Pancreas (tissue), 10 donors: ENCODE measurements at regions not wholly inside any gene's neighbourhood (a gene's known extent, or its start where the extent isn't known, plus 50 kb on each side); places are given as distances from the start of the nearest gene placed in this dataset.
"Not testable (repeated sequence)": the region's sequence is repeated elsewhere in the genome, so short reads cannot be mapped to it uniquely, and the experiment has no call there.

Experiments
- ATAC-seq, 4 donors: fragments of 200-7000 bp; cut with Tn5 transposase; one replicate each; pipeline versions ENCODE4 v1.8.0 to v1.9.1; 2020; ENCODE audit warnings: mild to moderate bottlenecking in 4 of 4, moderate library complexity in 4 of 4
- DNase-seq, 6 donors: peaks; one replicate each; pipeline ENCODE4 v3.0.0-alpha.2; 2020
- FAIRE-seq: peaks from 2 replicates; lab custom pipeline; 2012; peaks lifted over from hg19 to GRCh38; lab: Jason Lieb, UNC
- H3K27ac ChIP-seq, 4 donors: fragments of 200-600 bp; sonication (generic); 1 replicate in 3 of 4; 2 replicates in 1 of 4; pipeline versions ENCODE4 v1.5.0 to v1.8.0; 2020
- H3K27me3 ChIP-seq, 4 donors: fragments of 200-600 bp; one replicate each; pipeline ENCODE4 v1.8.0; 2021
- H3K36me3 ChIP-seq, 3 donors: fragments of 200-600 bp; sonication (generic) in 1 of 3; one replicate each; pipeline versions ENCODE4 v1.5.0 to v1.8.0; 2020 to 2021
- H3K4me1 ChIP-seq, 3 donors: fragments of 200-600 bp; one replicate each; pipeline ENCODE4 v1.8.0; 2021
- H3K4me3 ChIP-seq, 4 donors: fragments of 200-600 bp; sonication (generic) in 2 of 4; one replicate each; pipeline versions ENCODE4 v1.5.0 to v1.8.0; 2020 to 2021
- H3K9me3 ChIP-seq, 4 donors: fragments of 200-600 bp; one replicate each; pipeline ENCODE4 v1.8.0; 2021
- CTCF ChIP-seq, 4 donors: fragments of 200-600 bp; sonication (generic) in 3 of 4; IDR thresholded peaks; one replicate each; pipeline versions ENCODE4 v1.5.0 to v1.8.0; 2021; ENCODE audit warnings: antibody characterized with exemption in 4 of 4
- WGBS, 2 donors: extraction: QIAGEN DNeasy Blood & Tissue Kit; methylation state at CpG; one replicate each; pipeline ENCODE4 v1.1.7; 2013; 5-methylcytosine and 5-hydroxymethylcytosine counted together
- intact Hi-C, 3 donors: fragments of 100-400 bp; cut with DNase I; formaldehyde crosslinking; loops; one replicate each; pipeline versions ENCODE4 v1.11.1 to v1.14.2; 2022
- donor health status: healthy with polysubstance abuse.
- donor health status: DM: no; HTN: no; CAD: no; lungs with moderate emphysema.
- donor health status: DM: no; HTN: no; CAD: no.
- donor health status: control.
- donor health status: control.
- donor health status: Bipolar disorder and iron deficiency.
- donor health status: DM: yes; HTN: yes; CAD: no.
- donor health status: DM: no; HTN: no; CAD: no.
- donor health status: DM: no; HTN: no; CAD: no.
- donor health status: DM: yes; HTN: yes; CAD: no.

DNA sequence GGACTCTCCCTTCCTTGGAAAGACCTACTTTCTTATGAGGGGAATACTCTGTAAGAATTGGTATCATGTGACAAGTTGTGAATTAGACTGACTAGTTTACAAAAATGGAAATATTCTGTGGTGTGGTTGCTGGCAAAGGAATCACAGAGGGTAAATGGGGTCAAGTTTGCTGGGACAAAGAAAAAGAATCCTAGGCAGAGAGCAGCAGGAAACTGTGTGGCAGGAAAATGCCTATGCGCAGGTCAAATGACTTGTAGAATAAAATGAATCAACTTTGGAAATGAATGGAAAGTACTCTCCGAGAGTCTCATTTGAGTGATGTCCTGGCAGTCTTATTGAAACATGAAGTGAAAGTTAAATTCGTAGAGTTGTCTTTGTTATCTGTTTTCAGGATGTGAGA is 1250.7 kb downstream of the UQCRFS1 start:
- ATAC-seq = no peak
- TF ChIP-seq CTCF (IDR thresholded peaks at IDR 0.05) = no peak

DNA sequence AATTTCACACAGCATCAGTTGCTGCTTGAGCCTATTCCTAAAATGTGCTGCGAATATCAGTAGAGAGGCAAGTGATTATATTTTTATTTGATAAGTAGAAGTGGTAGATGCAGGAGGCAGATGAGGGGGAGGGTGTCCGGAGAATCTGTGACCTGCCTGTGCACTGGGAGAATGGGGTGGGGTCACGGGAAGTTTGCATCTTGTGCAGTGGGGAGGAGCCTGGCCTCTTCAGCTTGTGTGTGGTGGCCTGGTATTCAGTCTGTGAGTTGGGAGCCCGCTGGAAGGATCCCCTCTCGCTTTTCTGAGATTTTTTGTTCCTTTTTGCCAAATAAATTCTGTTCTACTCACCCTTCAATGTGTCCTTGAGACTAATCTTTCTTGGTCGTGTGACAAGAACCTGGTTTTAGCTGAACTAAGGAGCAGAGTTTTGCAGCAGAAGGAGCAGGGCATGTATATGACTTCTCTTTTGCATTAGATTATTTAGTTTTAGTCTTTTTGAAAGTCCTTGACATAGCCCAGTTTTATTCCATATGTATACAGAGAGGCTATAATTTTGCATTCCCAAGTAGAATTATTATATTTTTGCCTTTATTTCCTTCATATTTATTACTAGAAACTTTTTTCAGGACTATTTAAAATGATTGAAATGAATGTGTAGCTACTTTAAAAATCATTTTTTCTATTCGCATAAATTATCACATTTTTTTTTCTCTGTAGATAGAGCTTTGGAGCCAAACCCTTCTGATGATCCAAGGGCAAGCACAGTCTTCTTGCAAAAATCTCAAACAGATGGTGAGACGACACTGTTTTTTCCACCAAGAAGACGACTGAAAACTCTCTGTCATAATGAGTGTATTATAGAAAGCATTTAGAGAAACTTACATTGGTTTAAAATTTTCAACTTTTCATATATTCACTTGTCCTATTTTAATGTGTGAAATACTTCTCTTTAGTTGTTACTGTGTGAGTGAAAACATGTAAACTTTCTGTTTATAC is 1257.2 kb downstream of the UQCRFS1 start:
- Histone ChIP-seq H3K4me1 (no peaks in the 10 kb centered on the region), H3K27ac (no peak overlapping the region), H3K27me3 (no peaks in the 10 kb centered on the region), H3K36me3 (no peaks in the 10 kb centered on the region), H3K4me3 (no peak overlapping the region), H3K9me3 (peaks cover 0 to 3% (median 0%) of the 10 kb centered on the region in 4 donors)
- TF ChIP-seq CTCF (IDR thresholded peaks at IDR 0.05) = no peak
- WGBS, 2 donors = 41 to 43% methylated on average over 9 of the region's 9 CpGs
- FAIRE-seq = no peak
- ATAC-seq = no peak
- DNase-seq = no peak
- intact Hi-C loops = no loop called here

More for the DNA sequence above, 1250.7 kb downstream of the UQCRFS1 start:
- H3K4me3 ChIP-seq = no peak overlapping the region
- no peaks in the 10 kb centered on the region for H3K36me3 ChIP-seq
- DNase-seq (no peak), FAIRE-seq (no peak)
- H3K27me3 ChIP-seq = no peaks in the 10 kb centered on the region
- WGBS, 2 donors = 62 to 83% methylated on average over 3 of the region's 3 CpGs
- H3K4me1 ChIP-seq = peaks cover 0 to 10% (median 3%) of the 10 kb centered on the region in 3 donors
- no peak overlapping the region for H3K27ac ChIP-seq
- intact Hi-C loops = no loop called here
- no peaks in the 10 kb centered on the region for H3K9me3 ChIP-seq

- H3K36me3 ChIP-seq, ATAC-seq, DNase-seq, H3K4me3 ChIP-seq, intact Hi-C loops, H3K27me3 ChIP-seq, H3K9me3 ChIP-seq, FAIRE-seq, H3K4me1 ChIP-seq, H3K27ac ChIP-seq: not testable (repeated sequence)
- 63 to 74% methylated on average over 3 to 4 of the region's 4 CpGs for WGBS, 2 donors
Observed at GRCh38 chr19:27942607-27943006, 1270.3 kb downstream of the UQCRFS1 start.

- ATAC-seq (no peak), FAIRE-seq (no peak), DNase-seq (no peak)
- Histone ChIP-seq H3K9me3 (no peaks in the 10 kb centered on the region), H3K27ac (no peak overlapping the region), H3K4me3 (no peak overlapping the region), H3K36me3 (no peaks in the 10 kb centered on the region), H3K4me1 (no peaks in the 10 kb centered on the region), H3K27me3 (no peaks in the 10 kb centered on the region)
- intact Hi-C loops = no loop called here
- no peak for TF ChIP-seq CTCF (IDR thresholded peaks at IDR 0.05)
- 45 to 60% methylated on average over 1 of the region's 1 CpG for WGBS, 2 donors
Observed at GRCh38 chr19:27936139-27936538, 1276.8 kb downstream of the UQCRFS1 start.

DNA sequence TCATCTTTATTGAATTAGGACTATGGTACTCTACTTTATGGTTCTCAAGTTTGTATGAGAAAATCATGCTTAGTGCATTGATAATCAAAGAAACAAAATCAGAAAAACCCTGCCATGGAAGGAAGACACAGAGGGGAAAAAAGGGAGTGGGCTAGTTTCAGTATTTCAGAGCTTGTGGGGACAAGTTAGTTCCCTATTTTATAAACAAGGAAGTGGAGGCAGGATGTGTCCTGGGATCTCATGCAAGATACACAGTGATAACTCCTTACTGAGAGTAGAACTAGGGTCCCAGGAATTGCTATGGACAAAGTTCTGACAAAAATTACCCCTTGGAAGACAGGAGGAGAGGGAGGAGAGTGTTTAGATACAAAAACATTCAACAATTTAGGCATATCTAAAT is 1277.3 kb downstream of the UQCRFS1 start:
- Histone ChIP-seq H3K4me3 (no peak overlapping the region), H3K27ac (no peak overlapping the region), H3K9me3 (no peaks in the 10 kb centered on the region), H3K4me1 (no peaks in the 10 kb centered on the region), H3K36me3 (no peaks in the 10 kb centered on the region), H3K27me3 (no peaks in the 10 kb centered on the region)
- ATAC-seq (no peak), DNase-seq (no peak), FAIRE-seq (no peak)
- intact Hi-C loops = no loop called here
- TF ChIP-seq CTCF (IDR thresholded peaks at IDR 0.05) = no peak
